ENCODE measurements at regions not wholly inside any gene's neighbourhood (a gene's known extent, or its start where the extent isn't known, plus 50 kb on each side); places are given as distances from the start of the nearest gene placed in this dataset.

GRCh38 chr3:148439254-148439822 lies 258.4 kb upstream of the AGTR1 start:
- no peak for DNase-seq

GRCh38 chr3:148441191-148441590 lies 256.5 kb upstream of the AGTR1 start:
- DNase-seq: no peak

DNA sequence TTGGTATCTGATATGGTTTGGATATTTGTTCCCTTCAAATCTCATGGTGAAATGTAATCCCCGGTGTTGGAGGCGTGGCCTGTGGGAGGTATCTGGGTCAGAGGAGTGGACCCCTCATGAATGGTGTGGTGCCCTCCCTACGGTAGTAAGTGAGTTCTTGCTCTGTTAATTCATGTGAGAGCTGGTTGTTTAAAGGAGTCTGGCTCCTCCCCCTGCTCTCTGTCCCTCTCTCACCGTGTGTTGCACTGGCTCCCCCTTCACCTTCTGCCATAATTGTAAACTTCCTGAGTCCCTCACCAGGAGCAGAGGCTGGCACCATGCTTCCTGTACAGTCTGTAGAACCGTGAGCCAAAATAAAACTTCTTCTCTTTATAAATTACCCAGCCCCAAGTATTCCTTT lies 246.9 kb upstream of the AGTR1 start:
- no peak for DNase-seq

GRCh38 chr3:148451969-148452368 lies 245.7 kb upstream of the AGTR1 start:
- no peak for DNase-seq

- no peak for DNase-seq
Measured at GRCh38 chr3:148453781-148454191, 243.9 kb upstream of the AGTR1 start.

GRCh38 chr3:148455098-148455497 lies 242.6 kb upstream of the AGTR1 start:
- DNase-seq: no peak

DNA sequence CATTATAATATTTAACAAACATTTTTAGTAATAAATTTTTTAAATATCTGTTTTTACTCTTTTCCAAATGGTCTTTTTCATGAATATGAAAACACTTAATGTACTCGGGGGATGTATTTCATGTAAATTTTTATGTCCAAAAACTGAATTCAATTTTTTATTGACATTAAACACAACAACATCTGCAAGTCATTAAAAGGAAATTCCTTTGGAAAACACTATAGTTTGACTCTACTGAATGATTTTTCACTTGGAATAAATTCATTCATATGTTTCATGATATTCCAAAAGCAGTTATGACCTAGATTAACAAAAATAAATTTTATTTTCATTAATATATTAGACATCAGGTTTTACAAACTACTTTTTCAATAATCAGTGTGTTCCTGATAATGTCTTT lies 239.8 kb upstream of the AGTR1 start:
- no peak for DNase-seq

DNA sequence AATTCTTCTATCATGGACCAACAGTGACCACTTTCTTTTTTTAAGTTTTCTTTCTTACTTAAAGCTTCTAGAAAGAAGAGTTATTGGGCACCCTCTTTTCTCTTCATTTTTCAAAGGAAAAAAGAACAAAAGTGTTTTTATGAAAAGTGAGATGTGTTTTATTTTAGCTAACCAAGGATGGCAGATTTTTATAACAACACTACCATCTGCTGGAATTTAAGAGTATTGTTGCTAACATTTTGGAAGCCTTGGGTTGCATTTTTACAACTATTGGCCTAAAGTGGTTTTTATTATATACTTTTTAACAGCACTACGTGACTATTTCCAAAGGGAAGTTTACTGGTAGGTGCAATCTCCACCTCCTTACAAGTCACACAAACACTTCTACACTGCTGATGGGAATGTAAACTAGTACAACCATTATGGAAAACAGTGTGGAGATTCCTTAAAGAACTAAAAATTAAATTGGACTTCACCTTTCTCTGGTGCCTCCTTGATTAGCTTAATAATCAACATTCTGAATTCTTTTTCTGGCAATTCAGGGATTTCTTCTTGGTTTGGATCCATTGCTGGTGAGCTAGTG lies 237.7 kb upstream of the AGTR1 start:
- peak; percentile 33 to 51 for DNase-seq

- no peak for DNase-seq
Measured at GRCh38 chr3:148460686-148461085, 237.0 kb upstream of the AGTR1 start.

- no peak for DNase-seq
Measured at GRCh38 chr3:148464246-148464645, 233.5 kb upstream of the AGTR1 start.

DNA sequence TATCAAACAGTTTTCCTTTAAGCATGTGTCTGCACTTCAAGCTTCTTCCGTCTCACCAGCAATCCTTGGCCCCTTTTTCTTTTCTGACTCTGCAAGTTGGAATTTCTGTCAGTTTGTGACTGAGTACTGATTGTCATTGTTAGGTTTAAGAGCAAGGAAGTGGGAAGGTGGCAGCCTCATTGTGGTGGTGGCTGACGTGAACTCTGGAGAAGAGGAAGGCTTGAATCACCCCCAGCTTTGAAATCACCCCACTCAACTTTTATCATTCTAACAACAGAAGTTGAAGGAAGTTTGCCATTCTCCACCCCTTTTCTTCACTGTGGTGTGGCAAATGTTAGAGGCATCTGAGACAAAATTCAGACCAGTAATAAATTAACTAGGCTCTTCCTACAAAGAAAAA lies 231.6 kb upstream of the AGTR1 start:
- peak in 1 of 2 experiments; percentile 9 for DNase-seq

- no peak for DNase-seq
Measured at GRCh38 chr3:148466980-148467740, 230.5 kb upstream of the AGTR1 start.

GRCh38 chr3:148477375-148477774 lies 220.3 kb upstream of the AGTR1 start:
- no peak for DNase-seq

GRCh38 chr3:148493631-148494030 lies 204.1 kb upstream of the AGTR1 start:
- DNase-seq: no peak

DNA sequence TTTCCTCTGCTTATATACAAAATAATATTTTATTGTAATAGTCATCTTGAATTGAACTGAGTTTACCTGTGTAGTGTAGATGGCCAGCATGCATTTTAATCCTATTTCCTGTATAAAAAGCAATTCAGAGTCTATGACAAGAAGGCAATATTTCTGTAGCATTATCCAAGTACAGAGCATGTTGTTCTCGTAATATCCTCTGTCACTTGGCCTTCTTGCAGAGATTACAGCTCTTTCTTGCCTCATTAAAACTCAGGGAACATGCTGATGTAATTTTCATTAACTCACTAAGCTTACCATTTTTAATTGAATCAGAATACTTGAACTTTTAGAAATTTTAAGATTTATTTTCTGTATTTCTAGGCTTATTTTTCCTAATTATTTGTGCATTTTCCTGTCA lies 203.3 kb upstream of the AGTR1 start:
- no peak for DNase-seq

DNA sequence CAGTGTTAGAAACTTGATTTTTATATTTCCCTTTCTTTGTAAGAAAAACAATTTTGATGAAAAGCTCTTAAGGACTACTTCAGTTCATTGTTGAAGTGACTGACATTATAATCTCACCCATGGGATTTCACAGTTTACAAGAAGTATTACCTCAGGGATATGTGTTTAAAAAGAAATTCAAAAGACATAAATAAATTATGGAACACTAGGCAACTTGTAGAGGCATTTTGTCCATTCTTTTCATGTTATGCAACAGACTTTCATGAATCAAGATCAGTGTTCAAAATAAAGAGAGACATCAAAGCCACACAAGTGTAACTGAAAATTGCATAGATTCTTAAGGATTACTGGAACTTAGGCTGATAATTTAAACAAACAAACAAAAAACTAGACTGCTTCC lies 196.8 kb upstream of the AGTR1 start:
- no peak for DNase-seq

DNA sequence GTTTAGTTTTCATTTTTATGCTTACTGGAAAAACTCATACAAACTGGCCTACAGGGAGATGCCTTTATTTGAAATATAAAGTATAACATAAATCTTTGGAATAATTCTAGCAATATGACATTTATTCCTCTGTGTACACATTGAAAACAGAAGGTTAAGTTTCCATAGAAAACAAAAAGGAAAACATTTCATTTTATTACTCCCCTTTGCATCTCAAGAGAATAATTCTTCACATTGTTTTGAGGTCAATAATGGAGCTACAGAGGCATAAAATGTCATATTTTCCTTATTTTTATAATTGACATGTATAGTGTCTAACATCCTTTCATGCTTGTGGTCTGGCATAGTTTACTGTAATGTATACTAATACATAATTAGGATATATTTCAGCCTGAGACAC lies 187.6 kb upstream of the AGTR1 start:
- no peak for DNase-seq

DNA sequence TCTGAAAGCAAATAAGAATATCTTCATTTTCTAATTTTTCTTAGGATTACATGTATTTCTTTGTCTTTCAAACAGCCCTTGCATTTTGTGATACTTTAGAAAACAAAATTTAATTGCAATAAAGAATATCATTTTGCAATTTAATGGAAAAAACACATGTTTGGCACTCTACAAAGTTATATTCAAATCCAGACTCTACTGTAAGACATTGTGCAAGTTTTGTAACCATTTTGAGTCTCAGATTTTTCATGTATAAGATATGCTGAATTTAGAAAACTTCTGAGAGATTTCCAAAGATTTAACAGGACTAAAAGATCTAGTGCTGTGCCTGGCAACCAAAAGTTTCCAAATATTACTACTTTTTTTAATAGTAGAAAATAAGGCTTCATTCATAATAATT lies 187.1 kb upstream of the AGTR1 start:
- no peak for DNase-seq

DNA sequence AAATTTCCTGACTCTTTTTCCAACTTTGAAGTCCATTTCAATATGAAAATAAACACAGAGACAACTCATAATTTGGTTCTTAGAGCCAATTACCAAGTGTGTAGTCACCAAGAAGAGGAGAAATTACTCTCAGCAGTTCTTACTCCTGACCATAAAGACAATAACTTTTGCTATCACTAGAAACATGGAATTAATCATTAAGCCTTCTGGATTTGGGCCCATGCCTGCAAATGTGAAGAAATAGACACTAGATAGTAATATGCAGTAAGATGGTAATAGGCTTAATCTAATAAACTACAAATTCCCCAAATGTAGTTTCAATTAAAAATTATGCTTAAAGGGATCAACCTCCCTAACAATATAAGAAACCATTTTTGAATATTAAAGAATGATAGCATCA lies 185.1 kb upstream of the AGTR1 start:
- no peak for DNase-seq

GRCh38 chr3:148513096-148513543 lies 184.6 kb upstream of the AGTR1 start:
- peak in 1 of 2 experiments; percentile 30 for DNase-seq

- DNase-seq: no peak
Measured at GRCh38 chr3:148518520-148518919, 179.2 kb upstream of the AGTR1 start.

DNA sequence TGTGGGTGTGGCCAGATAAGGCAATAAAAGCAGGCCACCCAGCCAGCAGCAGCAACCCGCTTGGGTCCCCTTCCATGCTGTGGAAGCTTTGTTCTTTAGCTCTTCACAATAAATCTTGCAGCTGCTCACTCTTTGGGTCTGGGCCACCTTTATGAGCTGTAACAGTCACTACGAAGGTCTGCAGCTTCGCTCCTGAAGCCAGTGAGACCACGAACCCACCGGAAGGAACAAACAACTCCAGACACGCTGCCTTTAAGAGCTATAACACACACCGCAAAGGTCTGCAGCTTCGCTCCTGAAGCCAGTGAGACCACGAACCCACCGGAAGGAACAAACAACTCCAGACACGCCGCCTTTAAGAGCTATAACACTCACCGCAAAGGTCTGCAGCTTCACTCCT lies 172.1 kb upstream of the AGTR1 start:
- peak; percentile 58 to 70 for DNase-seq

DNA sequence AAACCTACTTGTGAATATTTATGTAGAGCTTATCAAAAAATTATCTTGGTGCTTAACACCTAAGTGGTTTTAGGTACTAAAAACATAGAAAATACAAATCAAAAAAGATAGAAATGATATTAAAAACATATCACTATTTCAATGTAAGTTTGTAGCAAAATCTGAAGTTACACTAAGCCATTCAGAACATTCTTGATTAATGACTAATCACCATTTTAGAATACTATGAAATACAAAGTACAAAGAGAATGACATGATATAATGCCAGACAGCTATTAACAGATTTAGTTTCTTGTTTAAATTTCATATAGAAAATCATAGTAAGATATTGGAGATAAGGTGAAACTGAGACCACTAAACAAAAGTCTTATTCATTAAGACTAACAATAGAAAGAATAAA lies 169.7 kb upstream of the AGTR1 start:
- no peak for DNase-seq

GRCh38 chr3:148531836-148532235 lies 165.9 kb upstream of the AGTR1 start:
- no peak for DNase-seq

DNA sequence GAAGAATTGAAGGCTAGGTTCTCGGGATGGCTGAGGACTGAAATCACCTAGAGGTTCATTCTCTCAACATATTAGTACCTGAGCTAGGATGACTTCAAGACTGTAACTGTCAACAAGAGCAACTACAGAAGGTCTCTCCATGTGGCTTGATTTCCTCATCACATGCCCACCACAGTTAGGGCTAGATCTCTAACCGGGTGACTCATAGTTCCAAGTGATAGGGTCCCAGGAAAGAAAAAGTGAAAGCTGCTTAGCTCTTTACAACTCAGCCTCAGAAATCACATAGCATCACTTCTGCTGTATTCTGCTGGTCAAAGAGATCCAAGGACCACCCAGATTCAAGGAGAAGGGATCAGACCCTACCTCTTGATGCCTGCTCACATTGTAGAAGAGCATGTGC lies 165.4 kb upstream of the AGTR1 start:
- DNase-seq: no peak
